Stimulated activated CD4-positive, alpha-beta T cell treated with anti-CD3 and anti-CD28 coated beads, Interleukin-2, amount 100 ng/mL, for 48 hours (primary cell): ENCODE measurements at regions not wholly inside any gene's neighbourhood (a gene's known extent, or its start where the extent isn't known, plus 50 kb on each side); places are given as distances from the start of the nearest gene placed in this dataset.
"Not testable (repeated sequence)": the region's sequence is repeated elsewhere in the genome, so short reads cannot be mapped to it uniquely, and the experiment has no call there.

Experiments used
- DNase-seq, 2 donors: peaks; one replicate each; pipeline ENCODE4 v3.0.0-alpha.2; 2020

- DNase-seq, result no peak
Measured at GRCh38 chr1:48082271-48082962, 85.2 kb upstream of the TRABD2B start.

GRCh38 chr1:48080331-48081255, 83.4 kb upstream of the TRABD2B start:
- no peak for DNase-seq

- no peak for DNase-seq
Measured at GRCh38 chr1:48079096-48079495, 81.9 kb upstream of the TRABD2B start.

GRCh38 chr1:48077795-48078222, 80.6 kb upstream of the TRABD2B start:
- no peak for DNase-seq

GRCh38 chr1:48076017-48076416, 78.8 kb upstream of the TRABD2B start:
- no peak for DNase-seq

- no peak for DNase-seq
Measured at GRCh38 chr1:48073798-48074530, 76.8 kb upstream of the TRABD2B start.

- DNase-seq, result no peak
Measured at GRCh38 chr1:48071513-48071912, 74.3 kb upstream of the TRABD2B start.

GRCh38 chr1:48070396-48070750, 73.2 kb upstream of the TRABD2B start:
- no peak for DNase-seq

- DNase-seq, result no peak
Measured at GRCh38 chr1:48069662-48070395, 72.6 kb upstream of the TRABD2B start.

GRCh38 chr1:48068206-48068605, 71.0 kb upstream of the TRABD2B start:
- DNase-seq, result no peak

GRCh38 chr1:48066936-48067335, 69.8 kb upstream of the TRABD2B start:
- DNase-seq, result no peak

GRCh38 chr1:48064693-48065092, 67.5 kb upstream of the TRABD2B start:
- not testable (repeated sequence) for DNase-seq

- no peak for DNase-seq
Measured at GRCh38 chr1:48062353-48062752, 65.2 kb upstream of the TRABD2B start.

GRCh38 chr1:48061162-48062136, 64.3 kb upstream of the TRABD2B start:
- peak; percentile 11 to 13 for DNase-seq

GRCh38 chr1:48059289-48059688, 62.1 kb upstream of the TRABD2B start:
- no peak for DNase-seq

- DNase-seq, result no peak
Measured at GRCh38 chr1:48058135-48059025, 61.2 kb upstream of the TRABD2B start.

- DNase-seq, result no peak
Measured at GRCh38 chr1:48057249-48057648, 60.1 kb upstream of the TRABD2B start.

- no peak for DNase-seq
Measured at GRCh38 chr1:48055876-48056764, 58.9 kb upstream of the TRABD2B start.

- no peak for DNase-seq
Measured at GRCh38 chr1:48054232-48054631, 57.0 kb upstream of the TRABD2B start.
